OCI-LY7 (cell line): ENCODE measurements at regions not wholly inside any gene's neighbourhood (a gene's known extent, or its start where the extent isn't known, plus 50 kb on each side); places are given as distances from the start of the nearest gene placed in this dataset.

Experiments
- BruUV-seq: library from RNA; stranded (reverse); fragments of 400-500 nt; replicated peaks from 2 replicates; lab custom pipeline; 2021; lab: Mats Ljungman, UMichigan
- CTCF ChIA-PET: fragments of 300-600 bp; sonication (Branson Sonifier 250); formaldehyde crosslinking; loops from one replicate; lab custom pipeline; 2022; ENCODE audit warnings: antibody characterized with exemption; ENCODE audit not compliant: unreplicated experiment; lab: Charles Lee
- POLR2A ChIA-PET: fragments of 300-600 bp; sonication (Branson Sonifier 250); formaldehyde crosslinking; loops from one replicate; lab custom pipeline; 2022; ENCODE audit warnings: antibody characterized with exemption; lab: Charles Lee
- DNase-seq: peaks from one replicate; pipeline ENCODE4 v3.0.0-alpha.2; 2015; ENCODE audit warnings: low spot score
- H2AFZ ChIP-seq: fragments of 200-600 bp; sonication (generic), shearing (Covaris generic); 2 replicates; pipeline ENCODE4 v1.6.1; 2014; ENCODE audit warnings: mild to moderate bottlenecking, antibody characterized with exemption, low read length, moderate library complexity
- H3K27ac ChIP-seq: fragments of 200-600 bp; sonication (generic); 2 replicates; pipeline ENCODE4 v1.5.1; 2014; ENCODE audit warnings: mixed run types, low read depth, mild to moderate bottlenecking, moderate library complexity, low read length, inconsistent platforms; ENCODE audit not compliant: poor library complexity, severe bottlenecking
- H3K36me3 ChIP-seq: fragments of 200-600 bp; sonication (generic); 2 replicates; pipeline ENCODE4 v1.6.1; 2014; ENCODE audit warnings: mild to moderate bottlenecking, antibody characterized with exemption, low read length, moderate library complexity, mixed read lengths; ENCODE audit not compliant: insufficient read depth
- H3K4me1 ChIP-seq: fragments of 200-600 bp; sonication (generic); 2 replicates; pipeline ENCODE4 v1.5.1; 2014; ENCODE audit warnings: mild to moderate bottlenecking, low read length; ENCODE audit not compliant: insufficient read depth, poor library complexity, severe bottlenecking
- H3K4me2 ChIP-seq: fragments of 200-600 bp; sonication (generic); 2 replicates; pipeline ENCODE4 v1.6.1; 2014; ENCODE audit warnings: mild to moderate bottlenecking, low read length
- H3K4me3 ChIP-seq: fragments of 200-600 bp; sonication (generic); 2 replicates; pipeline ENCODE4 v1.5.1; 2014; ENCODE audit warnings: mild to moderate bottlenecking, low read depth, low read length; ENCODE audit not compliant: poor library complexity, severe bottlenecking
- H3K79me2 ChIP-seq: fragments of 200-600 bp; sonication (generic); 2 replicates; pipeline ENCODE4 v1.6.1; 2016; ENCODE audit warnings: low read depth, mild to moderate bottlenecking, low read length, moderate library complexity, mixed read lengths; ENCODE audit not compliant: insufficient read depth
- H3K9me2 ChIP-seq: fragments of 200-600 bp; sonication (generic); 2 replicates; pipeline ENCODE4 v1.6.1; 2016; ENCODE audit warnings: mild to moderate bottlenecking, low read length, mixed read lengths; ENCODE audit not compliant: insufficient read depth
- H3K9me3 ChIP-seq: fragments of 200-600 bp; sonication (generic); 2 replicates; pipeline ENCODE4 v1.6.1; 2014; ENCODE audit warnings: mild to moderate bottlenecking, mixed run types, low read length, mixed read lengths
- H4K20me1 ChIP-seq: fragments of 200-600 bp; sonication (generic); 2 replicates; pipeline ENCODE4 v1.6.1; 2014; ENCODE audit warnings: mild to moderate bottlenecking, antibody characterized with exemption, low read length, moderate library complexity, mixed read lengths; ENCODE audit not compliant: insufficient read depth
- EZH2phosphoT487 ChIP-seq: fragments of 200-600 bp; sonication (generic); IDR thresholded peaks from 2 replicates; pipeline ENCODE4 v1.6.1; 2018; ENCODE audit warnings: low read depth, borderline replicate concordance, mild to moderate bottlenecking, mixed run types, antibody characterized with exemption, low read length, moderate library complexity, mixed read lengths
- intact Hi-C: fragments of 100-400 bp; cut with micrococcal nuclease; formaldehyde crosslinking; loops from one replicate; pipeline ENCODE4 v1.10.0; 2022; ENCODE audit not compliant: unreplicated experiment
- TF ChIP-seq, protein P1 (sequence below): fragments of 200-600 bp; sonication (generic); conservative IDR thresholded peaks from 2 replicates; pipeline ENCODE4 v1.5.1; 2014; ENCODE audit warnings: mild to moderate bottlenecking, antibody characterized with exemption, low read length, moderate library complexity, mixed read lengths

DNA sequence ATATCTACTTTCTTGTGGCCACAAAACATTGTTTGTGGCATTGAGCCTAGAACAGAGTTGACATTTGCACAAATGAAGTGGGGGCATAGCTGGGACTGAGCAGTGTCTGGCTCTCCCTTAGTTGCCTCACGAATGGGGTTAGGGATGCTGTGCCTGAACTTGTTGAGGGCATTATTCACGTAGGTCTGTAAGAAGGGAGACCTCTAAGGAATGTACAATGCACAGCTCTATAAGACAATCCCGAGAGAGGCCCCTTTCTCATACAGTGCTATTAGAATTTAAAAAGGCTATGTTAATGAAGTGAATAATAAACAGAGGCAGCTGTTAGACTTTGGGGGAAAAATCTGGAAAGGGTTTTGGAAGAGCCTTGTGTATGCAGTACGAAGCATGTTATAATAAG is 118.4 kb upstream of the DEPDC1 start:
- no peaks in the 10 kb centered on the region for H3K4me1 ChIP-seq
- H2AFZ ChIP-seq, result no peak overlapping the region
- ChIA-PET CTCF (no interaction called here), POLR2A (interaction anchor here (0.6 kb wide), 1 partner anchor 726 kb away, joined by 4 read pairs; no protein-coding TSS in a partner anchor)
- no peak for TF ChIP-seq EZH2phosphoT487
- TF ChIP-seq, protein P1, sequence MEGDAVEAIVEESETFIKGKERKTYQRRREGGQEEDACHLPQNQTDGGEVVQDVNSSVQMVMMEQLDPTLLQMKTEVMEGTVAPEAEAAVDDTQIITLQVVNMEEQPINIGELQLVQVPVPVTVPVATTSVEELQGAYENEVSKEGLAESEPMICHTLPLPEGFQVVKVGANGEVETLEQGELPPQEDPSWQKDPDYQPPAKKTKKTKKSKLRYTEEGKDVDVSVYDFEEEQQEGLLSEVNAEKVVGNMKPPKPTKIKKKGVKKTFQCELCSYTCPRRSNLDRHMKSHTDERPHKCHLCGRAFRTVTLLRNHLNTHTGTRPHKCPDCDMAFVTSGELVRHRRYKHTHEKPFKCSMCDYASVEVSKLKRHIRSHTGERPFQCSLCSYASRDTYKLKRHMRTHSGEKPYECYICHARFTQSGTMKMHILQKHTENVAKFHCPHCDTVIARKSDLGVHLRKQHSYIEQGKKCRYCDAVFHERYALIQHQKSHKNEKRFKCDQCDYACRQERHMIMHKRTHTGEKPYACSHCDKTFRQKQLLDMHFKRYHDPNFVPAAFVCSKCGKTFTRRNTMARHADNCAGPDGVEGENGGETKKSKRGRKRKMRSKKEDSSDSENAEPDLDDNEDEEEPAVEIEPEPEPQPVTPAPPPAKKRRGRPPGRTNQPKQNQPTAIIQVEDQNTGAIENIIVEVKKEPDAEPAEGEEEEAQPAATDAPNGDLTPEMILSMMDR, result no peak
- no peaks in the 10 kb centered on the region for H3K9me2 ChIP-seq
- DNase-seq, result no peak
- no peaks in the 10 kb centered on the region for H4K20me1 ChIP-seq
- H3K36me3 ChIP-seq, result no peaks in the 10 kb centered on the region
- intact Hi-C loops, result no loop called here
- H3K79me2 ChIP-seq, result no peaks in the 10 kb centered on the region
- H3K9me3 ChIP-seq, result no peaks in the 10 kb centered on the region
- BruUV-seq, result no TSS peak
- no peak overlapping the region for H3K4me3 ChIP-seq
- H3K4me2 ChIP-seq, result no peak overlapping the region
- no peak overlapping the region for H3K27ac ChIP-seq

DNA sequence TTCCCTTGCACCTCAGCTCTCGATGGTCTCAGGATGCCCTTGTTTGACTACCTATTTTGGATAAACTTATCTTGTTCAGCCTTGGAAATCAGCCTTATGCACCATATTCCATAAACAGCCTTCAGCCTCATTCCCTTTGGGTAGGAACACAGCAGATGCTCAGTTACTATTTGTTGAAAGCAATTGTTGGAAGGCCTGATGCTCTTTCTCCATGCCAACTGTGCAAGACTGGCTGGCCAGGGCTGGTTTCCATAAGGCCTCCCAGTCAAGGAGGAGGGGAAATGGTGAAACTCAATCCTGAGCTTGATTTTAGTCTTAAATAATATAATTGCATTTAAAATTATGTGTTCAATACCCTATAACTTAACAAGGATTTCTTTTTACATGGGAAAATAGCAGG is 121.1 kb upstream of the DEPDC1 start:
- H3K4me2 ChIP-seq, result no peak overlapping the region
- intact Hi-C loops, result no loop called here
- TF ChIP-seq EZH2phosphoT487, result no peak
- TF ChIP-seq, protein P1, result no peak
- no peaks in the 10 kb centered on the region for H3K9me3 ChIP-seq
- CTCF ChIA-PET, result no interaction called here
- no peak overlapping the region for H3K27ac ChIP-seq
- no TSS peak for BruUV-seq
- no peaks in the 10 kb centered on the region for H3K36me3 ChIP-seq
- H2AFZ ChIP-seq, result no peak overlapping the region
- no peaks in the 10 kb centered on the region for H3K4me1 ChIP-seq
- no peaks in the 10 kb centered on the region for H3K79me2 ChIP-seq
- no peaks in the 10 kb centered on the region for H4K20me1 ChIP-seq
- no peak for DNase-seq
- no peaks in the 10 kb centered on the region for H3K9me2 ChIP-seq
- POLR2A ChIA-PET, result no interaction called here
- H3K4me3 ChIP-seq, result no peak overlapping the region

DNA sequence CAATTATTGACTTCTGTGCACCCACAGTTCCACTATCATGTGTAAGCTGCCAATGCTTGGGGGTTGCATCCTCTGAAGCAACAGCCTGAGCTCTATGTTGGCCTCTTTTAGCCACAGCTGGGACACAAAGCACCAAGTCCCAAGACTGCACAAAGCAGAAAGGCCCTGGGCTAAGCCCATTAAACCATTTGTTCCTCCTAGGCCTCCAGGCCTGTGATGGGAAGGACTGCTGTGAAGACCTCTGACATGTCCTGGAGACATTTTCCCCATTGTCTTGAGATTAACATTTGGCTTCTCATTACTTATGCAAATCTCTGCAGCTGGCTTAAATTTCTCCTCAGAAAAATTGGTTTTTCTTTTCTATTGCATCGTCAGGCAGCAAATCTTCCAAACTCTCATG is 123.7 kb upstream of the DEPDC1 start:
- Histone ChIP-seq H3K4me3 (no peak overlapping the region), H3K9me3 (no peaks in the 10 kb centered on the region), H2AFZ (no peak overlapping the region), H3K27ac (no peak overlapping the region), H3K9me2 (no peaks in the 10 kb centered on the region), H4K20me1 (no peaks in the 10 kb centered on the region), H3K36me3 (no peaks in the 10 kb centered on the region), H3K4me1 (no peaks in the 10 kb centered on the region), H3K79me2 (no peaks in the 10 kb centered on the region), H3K4me2 (no peak overlapping the region)
- CTCF ChIA-PET, result no interaction called here
- POLR2A ChIA-PET, result no interaction called here
- BruUV-seq, result no TSS peak
- peak; percentile 8 for DNase-seq
- TF ChIP-seq, protein P1, result no peak
- no peak for TF ChIP-seq EZH2phosphoT487
- intact Hi-C loops, result no loop called here
